H1 (cell line): ENCODE measurements at regions not wholly inside any gene's neighbourhood (a gene's known extent, or its start where the extent isn't known, plus 50 kb on each side); places are given as distances from the start of the nearest gene placed in this dataset.
A peak's percentile ranks its signal among the peaks of the same experiment; 100 is the strongest.

Source experiments
- CTCF ChIA-PET: fragments of 300-600 bp; sonication (Branson Sonifier 250); formaldehyde crosslinking; loops from one replicate; lab custom pipeline; 2021; ENCODE audit not compliant: partially characterized antibody; lab: Charles Lee
- POLR2A ChIA-PET: fragments of 300-600 bp; sonication (Branson Sonifier 250); formaldehyde crosslinking; loops from one replicate; lab custom pipeline; 2021; ENCODE audit warnings: inconsistent platforms; ENCODE audit not compliant: partially characterized antibody; lab: Charles Lee
- DNase-seq, 2 experiments: peaks; one replicate each; pipeline versions ENCODE4 v3.0.0 to v3.0.0-alpha.2; 2010 to 2022; ENCODE audit warnings: low spot score in 2 of 2, low read depth in 1 of 2, mixed read lengths in 1 of 2
- FAIRE-seq: peaks from 2 replicates; lab custom pipeline; 2011; peaks lifted over from hg19 to GRCh38; lab: Jason Lieb, UNC
- H2AFZ ChIP-seq: 2 replicates; pipeline ENCODE4 v1.8.1; 2012; ENCODE audit warnings: low read length, inconsistent platforms
- H2AK5ac ChIP-seq: 2 replicates; pipeline ENCODE4 v1.6.1; 2013; ENCODE audit warnings: low read depth, low read length
- H2BK120ac ChIP-seq: replicated peaks from 2 replicates; pipeline ENCODE3; 2013; ENCODE audit warnings: low read depth, low read length, inconsistent platforms
- H2BK12ac ChIP-seq: 2 replicates; pipeline ENCODE4 v1.6.1; 2013; ENCODE audit warnings: low read depth, low read length
- H2BK15ac ChIP-seq: 2 replicates; pipeline ENCODE4 v1.6.1; 2013; ENCODE audit warnings: low read length
- H2BK20ac ChIP-seq: 2 replicates; pipeline ENCODE4 v1.6.1; 2013; ENCODE audit warnings: low read length
- H2BK5ac ChIP-seq: 2 replicates; pipeline ENCODE4 v1.6.1; 2013; ENCODE audit warnings: low read depth, low read length
- H3K14ac ChIP-seq: 2 replicates; pipeline ENCODE4 v1.6.1; 2013; ENCODE audit warnings: inconsistent platforms; ENCODE audit not compliant: insufficient read length
- H3K18ac ChIP-seq: 2 replicates; pipeline ENCODE4 v1.6.1; 2013; ENCODE audit warnings: low read length; ENCODE audit errors: extremely low read depth
- H3K23ac ChIP-seq: 2 replicates; pipeline ENCODE4 v1.6.1; 2013; ENCODE audit warnings: inconsistent platforms; ENCODE audit not compliant: insufficient read length
- H3K23me2 ChIP-seq: 2 replicates; pipeline ENCODE4 v1.6.1; 2013; ENCODE audit warnings: low read depth, low read length
- H3K27ac ChIP-seq: 2 replicates; pipeline ENCODE4 v1.6.1; 2011; ENCODE audit warnings: low read depth, low read length, inconsistent platforms
- H3K27me3 ChIP-seq, 4 experiments: replicated peaks in 1 of 4; 1 replicate in 1 of 4; 2 replicates in 3 of 4; pipeline versions ENCODE4 v1.6.1 to v1.8.1; 2011 to 2013; ENCODE audit warnings: low read length in 3 of 4, mild to moderate bottlenecking in 3 of 4, inconsistent platforms in 2 of 4, mixed read lengths in 2 of 4, moderate library complexity in 1 of 4; ENCODE audit not compliant: control insufficient read depth in 3 of 4, insufficient read depth in 3 of 4; ENCODE audit errors: extremely low read depth in 1 of 4
- H3K36me3 ChIP-seq, 4 experiments: 2 replicates each; pipeline versions ENCODE4 v1.6.1 to v1.8.1; 2011 to 2013; ENCODE audit warnings: mild to moderate bottlenecking in 4 of 4, low read length in 3 of 4, moderate library complexity in 2 of 4, control low read depth in 1 of 4, inconsistent platforms in 1 of 4; ENCODE audit not compliant: insufficient read depth in 4 of 4, control insufficient read depth in 2 of 4
- H3K4ac ChIP-seq: replicated peaks from 2 replicates; pipeline ENCODE3; 2013; ENCODE audit warnings: low read length, low read depth, mixed read lengths, inconsistent platforms; ENCODE audit not compliant: insufficient read length
- H3K4me1 ChIP-seq, 4 experiments: replicated peaks in 1 of 4; 1 replicate in 1 of 4; 2 replicates in 3 of 4; pipeline versions ENCODE4 v1.6.1 to v1.8.1; 2011 to 2013; ENCODE audit warnings: low read length in 3 of 4, inconsistent platforms in 2 of 4, mixed read lengths in 1 of 4; ENCODE audit not compliant: insufficient read depth in 4 of 4, control insufficient read depth in 3 of 4
- H3K4me2 ChIP-seq, 2 experiments: 2 replicates each; pipeline versions ENCODE4 v1.6.1 to v1.8.1; 2011 to 2013; ENCODE audit warnings: low read depth in 2 of 2, low read length in 2 of 2, control low read depth in 1 of 2, inconsistent platforms in 1 of 2, mild to moderate bottlenecking in 1 of 2; ENCODE audit not compliant: insufficient read depth in 1 of 2
- H3K4me3 ChIP-seq, 4 experiments: fragments of 200-600, 300-600 bp in 1 of 4; sonication (generic), shearing (Covaris generic), sonication (Bioruptor Twin) in 1 of 4; 2 replicates each; pipeline versions ENCODE4 v1.5.1 to v1.8.1; 2011 to 2016; ENCODE audit warnings: low read length in 4 of 4, low read depth in 3 of 4, control low read depth in 2 of 4, inconsistent platforms in 2 of 4, mild to moderate bottlenecking in 2 of 4, mixed read lengths in 1 of 4, moderate library complexity in 1 of 4; ENCODE audit not compliant: insufficient read depth in 2 of 4; ENCODE audit errors: extremely low read depth in 1 of 4
- H3K56ac ChIP-seq: replicated peaks from 2 replicates; pipeline ENCODE3; 2013; ENCODE audit warnings: low read depth, mild to moderate bottlenecking, mixed read lengths, low read length, inconsistent platforms; ENCODE audit not compliant: insufficient read length
- H3K79me1 ChIP-seq: 2 replicates; pipeline ENCODE4 v1.6.1; 2013; ENCODE audit warnings: low read depth, low read length, control low read depth
- H3K79me2 ChIP-seq, 2 experiments: 2 replicates each; pipeline versions ENCODE4 v1.6.1 to v1.8.1; 2012 to 2013; ENCODE audit warnings: low read length in 2 of 2, mild to moderate bottlenecking in 2 of 2, inconsistent platforms in 1 of 2; ENCODE audit not compliant: insufficient read depth in 2 of 2, control insufficient read depth in 1 of 2
- H3K9ac ChIP-seq, 4 experiments: replicated peaks in 1 of 4; 1 replicate in 1 of 4; 2 replicates in 3 of 4; pipeline versions ENCODE4 v1.6.1 to v1.8.1; 2011 to 2013; ENCODE audit warnings: low read depth in 3 of 4, low read length in 3 of 4, control low read depth in 2 of 4, mild to moderate bottlenecking in 2 of 4, moderate library complexity in 2 of 4, inconsistent platforms in 1 of 4; ENCODE audit errors: extremely low read depth in 1 of 4
- H3K9me3 ChIP-seq, 2 experiments: 2 replicates each; pipeline versions ENCODE4 v1.6.1 to v1.8.1; 2012 to 2013; ENCODE audit warnings: mild to moderate bottlenecking in 2 of 2, moderate library complexity in 2 of 2, control low read depth in 1 of 2, inconsistent platforms in 1 of 2, low read depth in 1 of 2, low read length in 1 of 2, mixed read lengths in 1 of 2; ENCODE audit not compliant: insufficient read depth in 2 of 2
- H4K20me1 ChIP-seq, 2 experiments: replicated peaks in 1 of 2; 2 replicates each; pipeline versions ENCODE3 to v1.8.1; 2011 to 2013; ENCODE audit warnings: inconsistent platforms in 2 of 2, low read length in 2 of 2, mild to moderate bottlenecking in 1 of 2; ENCODE audit not compliant: insufficient read depth in 2 of 2, control insufficient read depth in 1 of 2
- H4K5ac ChIP-seq: 2 replicates; pipeline ENCODE4 v1.6.1; 2013; ENCODE audit warnings: low read length, low read depth, mixed read lengths, inconsistent platforms; ENCODE audit not compliant: insufficient read length
- H4K8ac ChIP-seq: 2 replicates; pipeline ENCODE4 v1.8.0; 2013; ENCODE audit warnings: mild to moderate bottlenecking, moderate library complexity, low read length, inconsistent platforms; ENCODE audit not compliant: insufficient read depth; ENCODE audit errors: extremely low read depth
- H4K91ac ChIP-seq: replicated peaks from 2 replicates; pipeline ENCODE3; 2013; ENCODE audit warnings: low read length, mixed read lengths, inconsistent platforms; ENCODE audit not compliant: insufficient read length
- FOSL1 ChIP-seq: IDR thresholded peaks from 2 replicates; pipeline ENCODE4 v1.6.1; 2011; ENCODE audit warnings: mild to moderate bottlenecking, low read depth, low read length, moderate library complexity; ENCODE audit not compliant: insufficient read depth

DNA sequence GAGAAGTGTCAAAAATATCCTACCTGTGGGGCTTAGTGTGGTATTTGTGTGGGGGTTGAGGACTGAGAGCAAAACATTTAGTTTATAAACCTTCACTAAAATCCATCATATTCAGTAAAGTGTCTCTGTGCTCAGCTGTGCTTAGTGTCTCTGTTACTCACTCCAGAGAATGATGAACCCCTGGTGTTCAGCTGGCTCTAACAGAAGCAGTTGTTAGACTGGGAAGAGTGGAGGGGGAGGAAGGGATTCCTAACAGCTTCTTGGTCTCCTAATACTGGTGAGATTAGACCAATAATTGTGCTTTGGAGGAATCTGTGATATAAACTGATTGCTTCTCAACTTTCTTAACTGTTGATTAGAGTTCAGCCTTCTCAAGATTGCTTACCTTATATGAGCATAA, 1123.5 kb downstream of the ROBO2 start:
- Histone ChIP-seq H2BK120ac (no peak overlapping the region), H3K9me3 (no peaks in the 10 kb centered on the region), H3K23ac (no peak overlapping the region), H4K91ac (no peak overlapping the region), H2BK20ac (no peak overlapping the region), H3K23me2 (no peaks in the 10 kb centered on the region; the same call in 1 of the 2 replicates), H3K9ac (no peak overlapping the region), H3K4me1 (no peaks in the 10 kb centered on the region), H3K79me1 (no peaks in the 10 kb centered on the region), H3K27me3 (no peaks in the 10 kb centered on the region), H3K18ac (no peak overlapping the region), H3K79me2 (no peaks in the 10 kb centered on the region), H4K20me1 (no peaks in the 10 kb centered on the region), H3K14ac (no peak overlapping the region), H3K56ac (no peak overlapping the region), H2BK5ac (no peak overlapping the region), H2BK15ac (no peak overlapping the region), H4K8ac (no peak overlapping the region), H3K36me3 (no peaks in the 10 kb centered on the region), H2AFZ (peak overlapping the region; percentile 19; the same call in 1 of the 2 replicates), H2AK5ac (no peak overlapping the region), H3K4me2 (no peak overlapping the region), H3K4ac (no peak overlapping the region), H3K27ac (no peak overlapping the region), H4K5ac (no peak overlapping the region), H3K4me3 (no peak overlapping the region), H2BK12ac (no peak overlapping the region)
- ChIA-PET POLR2A (no interaction called here), CTCF (interaction anchor here (1.3 kb wide), 1 partner anchor 482 kb away, joined by 3 read pairs; no protein-coding TSS in a partner anchor)
- DNase-seq (no peak), FAIRE-seq (no peak)
- no peak for TF ChIP-seq FOSL1
